K562 (cell line): ENCODE measurements at regions not wholly inside any gene's neighbourhood (a gene's known extent, or its start where the extent isn't known, plus 50 kb on each side); places are given as distances from the start of the nearest gene placed in this dataset.

Source experiments
- DMBX1 ChIP-seq: fragments of 250-450 bp; sonication (Bioruptor Pico); IDR thresholded peaks from 2 replicates; pipeline ENCODE4 v1.8.0; 2022; ENCODE audit warnings: inconsistent platforms, mild to moderate bottlenecking, moderate library complexity, borderline replicate concordance
- MGA ChIP-seq: fragments of 450-650 bp; IDR thresholded peaks from 2 replicates; pipeline ENCODE4 v1.6.1; 2016; ENCODE audit warnings: mild to moderate bottlenecking, moderate library complexity
- PBX2 ChIP-seq, 2 experiments: IDR thresholded peaks in 1 of 2; conservative IDR thresholded peaks in 1 of 2; 2 replicates each; pipeline ENCODE4 v1.6.1; 2016; ENCODE audit warnings: low read depth in 2 of 2, mild to moderate bottlenecking in 1 of 2, missing compliant biosample characterization in 1 of 2, missing genetic modification characterization in 1 of 2, moderate library complexity in 1 of 2
- SMARCC2 ChIP-seq: fragments of 450-650 bp; IDR thresholded peaks from 2 replicates; pipeline ENCODE4 v1.6.1; 2017; ENCODE audit warnings: antibody characterized with exemption, moderate library complexity, mild to moderate bottlenecking, low read depth
- ZEB2 ChIP-seq: fragments of 450-650 bp; IDR thresholded peaks from 2 replicates; pipeline ENCODE4 v1.6.1; 2016
- ZFP91 ChIP-seq: sonication (generic); formaldehyde crosslinking; IDR thresholded peaks from 2 replicates; pipeline ENCODE4 v1.8.0; 2022; ENCODE audit warnings: mild to moderate bottlenecking, missing genetic modification reagents
- ZNF217 ChIP-seq: sonication (generic); formaldehyde crosslinking; IDR thresholded peaks from 2 replicates; pipeline ENCODE4 v1.8.0; 2022; ENCODE audit warnings: mild to moderate bottlenecking, missing genetic modification reagents
- ZNF277 ChIP-seq: fragments of 250-450 bp; sonication (Bioruptor Pico); IDR thresholded peaks from 2 replicates; pipeline ENCODE4 v1.8.0; 2022; ENCODE audit warnings: inconsistent platforms, mild to moderate bottlenecking, moderate library complexity, borderline replicate concordance
- ZNF785 ChIP-seq: fragments of 250-450 bp; sonication (Bioruptor Pico); IDR thresholded peaks from 2 replicates; pipeline ENCODE4 v1.4.0; 2020; ENCODE audit warnings: mild to moderate bottlenecking

- TF ChIP-seq PBX2 (CRISPR knock-in tag; IDR thresholded peaks at IDR 0.05; ENCODE audit: low read depth) (no peak), PBX2 (tag; conservative IDR thresholded peaks at IDR 0.05; ENCODE audit: low read depth) (peak; percentile 84), ZEB2 (peak; percentile 67), ZNF277 (CRISPR knock-in tag) (no peak), ZNF217 (CRISPR knock-in tag) (no peak), ZFP91 (CRISPR knock-in tag) (no peak), MGA (peak; percentile 53), SMARCC2 (peak; percentile 68; the same call in 1 of the 2 replicates), ZNF785 (no peak), DMBX1 (CRISPR knock-in tag) (no peak)
Measured at GRCh38 chr2:12456293-12457106, 260.2 kb upstream of the TRIB2 start (continued).
